B cell (primary cell): ENCODE measurements at regions not wholly inside any gene's neighbourhood (a gene's known extent, or its start where the extent isn't known, plus 50 kb on each side); places are given as distances from the start of the nearest gene placed in this dataset.
"Not testable (repeated sequence)": the region's sequence is repeated elsewhere in the genome, so short reads cannot be mapped to it uniquely, and the experiment has no call there.

Experiments used
- ATAC-seq: fragments of 200-7000 bp; cut with Tn5 transposase; one replicate; pipeline ENCODE4 v1.10.0; 2021; ENCODE audit warnings: low read depth, mild to moderate bottlenecking, moderate number of reproducible peaks, moderate library complexity
- CTCF ChIA-PET: fragments of 350-600 bp; sonication (Branson Sonifier 250); formaldehyde crosslinking; loops from one replicate; lab custom pipeline; 2021; ENCODE audit warnings: antibody characterized with exemption, inconsistent platforms; lab: Charles Lee
- POLR2A ChIA-PET: fragments of 350-600 bp; sonication (Branson Sonifier 250); formaldehyde crosslinking; loops from one replicate; lab custom pipeline; 2021; ENCODE audit warnings: antibody characterized with exemption; lab: Charles Lee
- DNase-seq: peaks from one replicate; pipeline ENCODE4 v3.0.0; 2013
- H2AFZ ChIP-seq: 2 replicates; pipeline ENCODE4 v1.6.1; 2012; ENCODE audit warnings: mild to moderate bottlenecking, low read depth, low read length; ENCODE audit not compliant: insufficient read depth, poor library complexity, severe bottlenecking
- H3K27ac ChIP-seq, 2 donors: 1 replicate in 1 of 2; 2 replicates in 1 of 2; pipeline ENCODE4 v1.5.1; 2012 to 2013; ENCODE audit warnings: low read length in 2 of 2, mild to moderate bottlenecking in 2 of 2, moderate library complexity in 1 of 2
- H3K27me3 ChIP-seq, 4 experiments: fragments of 200-600 bp in 1 of 4; sonication (generic) in 1 of 4; replicated peaks in 1 of 4; 1 replicate in 2 of 4; 2 replicates in 2 of 4; pipeline versions ENCODE4 v1.6.1 to v1.7.0; 2013 to 2016; ENCODE audit warnings: low read length in 3 of 4, mild to moderate bottlenecking in 2 of 4, mixed read lengths in 1 of 4, moderate library complexity in 1 of 4; ENCODE audit not compliant: insufficient read depth in 4 of 4, control insufficient read depth in 3 of 4; ENCODE audit errors: control extremely low read depth in 1 of 4
- H3K36me3 ChIP-seq, 2 experiments: replicated peaks in 1 of 2; 1 replicate in 1 of 2; 2 replicates in 1 of 2; pipeline versions ENCODE4 v1.6.1 to v1.7.1; 2013; ENCODE audit warnings: low read length in 1 of 2; ENCODE audit not compliant: insufficient read depth in 2 of 2, control insufficient read depth in 1 of 2; ENCODE audit errors: control extremely low read depth in 1 of 2, extremely low read depth in 1 of 2
- H3K4me1 ChIP-seq, 2 donors: fragments of 200-600 bp in 1 of 2; sonication (generic) in 1 of 2; 1 replicate in 1 of 2; 2 replicates in 1 of 2; pipeline versions ENCODE4 v1.5.1 to v1.6.1; 2013 to 2017; ENCODE audit warnings: low read length in 2 of 2; ENCODE audit not compliant: control insufficient read depth in 2 of 2, insufficient read depth in 2 of 2
- H3K4me2 ChIP-seq: replicated peaks from 2 replicates; pipeline ENCODE3; 2012; ENCODE audit warnings: mild to moderate bottlenecking, low read depth, low read length; ENCODE audit not compliant: poor library complexity, severe bottlenecking
- H3K4me3 ChIP-seq, 5 experiments: fragments of 200-600 bp in 1 of 5; sonication (generic) in 1 of 5; 1 replicate in 3 of 5; 2 replicates in 2 of 5; pipeline versions ENCODE4 v1.5.1 to v1.7.0; 2011 to 2016; ENCODE audit warnings: low read length in 4 of 5, mild to moderate bottlenecking in 4 of 5, low read depth in 2 of 5, control low read depth in 1 of 5, moderate library complexity in 1 of 5; ENCODE audit not compliant: insufficient read depth in 1 of 5; ENCODE audit errors: control extremely low read depth in 1 of 5, extremely low read depth in 1 of 5
- H3K79me2 ChIP-seq: fragments of 200-600 bp; sonication (generic); one replicate; pipeline ENCODE4 v1.6.0; 2016; ENCODE audit warnings: low read length; ENCODE audit not compliant: control insufficient read depth, insufficient read depth
- H3K9ac ChIP-seq: fragments of 200-600 bp; sonication (generic); 2 replicates; pipeline ENCODE4 v1.6.1; 2017; ENCODE audit warnings: mild to moderate bottlenecking, low read length, moderate library complexity
- H3K9me3 ChIP-seq, 3 donors: one replicate each; pipeline versions ENCODE4 v1.6.1 to v1.7.1; 2013; ENCODE audit warnings: low read length in 2 of 3; ENCODE audit not compliant: control insufficient read depth in 2 of 3, insufficient read depth in 1 of 3; ENCODE audit errors: control extremely low read depth in 1 of 3
- H4K20me1 ChIP-seq: 2 replicates; pipeline ENCODE4 v1.6.0; 2012; ENCODE audit warnings: mild to moderate bottlenecking, low read length; ENCODE audit not compliant: insufficient read depth, control insufficient read depth, poor library complexity, severe bottlenecking
- H3K27ac Mint-ChIP-seq: one replicate; pipeline ENCODE4 v1.8.0; 2021; ENCODE audit warnings: mixed read lengths
- H3K27me3 Mint-ChIP-seq: one replicate; pipeline ENCODE4 v1.8.0; 2021; ENCODE audit warnings: mixed read lengths
- H3K4me1 Mint-ChIP-seq: one replicate; pipeline ENCODE4 v1.8.0; 2021; ENCODE audit warnings: mixed read lengths
- H3K4me3 Mint-ChIP-seq: one replicate; pipeline ENCODE4 v1.8.0; 2021; ENCODE audit warnings: mixed read lengths
- H3K9me3 Mint-ChIP-seq: one replicate; pipeline ENCODE4 v1.8.0; 2022; ENCODE audit warnings: mixed read lengths; ENCODE audit not compliant: insufficient read depth
- CTCF ChIP-seq: fragments of 200-600 bp; IDR thresholded peaks from one replicate; pipeline ENCODE4 v1.8.0; 2022; ENCODE audit warnings: antibody characterized with exemption, mild to moderate bottlenecking
- EZH2 ChIP-seq: IDR thresholded peaks from 2 replicates; pipeline ENCODE4 v1.6.1; 2012; ENCODE audit warnings: borderline replicate concordance, low read depth, mild to moderate bottlenecking, moderate library complexity, low read length; ENCODE audit not compliant: insufficient read depth, poor library complexity, severe bottlenecking
- WGBS: methylation state at CpG from one replicate; pipeline ENCODE4 v1.1.5; 2013; ENCODE audit warnings: missing lambda C conversion rate; ENCODE audit not compliant: insufficient coverage; 5-methylcytosine and 5-hydroxymethylcytosine counted together
- intact Hi-C: fragments of 100-400 bp; cut with micrococcal nuclease; formaldehyde crosslinking; loops from one replicate; pipeline ENCODE4 v1.10.0; 2022

- Mint-ChIP-seq H3K9me3 (peaks cover 4% of the 10 kb centered on the region), H3K27ac (no peak overlapping the region), H3K4me3 (no peak overlapping the region), H3K27me3 (peaks cover 11% of the 10 kb centered on the region), H3K4me1 (no peaks in the 10 kb centered on the region)
- H3K27ac ChIP-seq, result no peak overlapping the region
- no peaks in the 10 kb centered on the region for H3K27me3 ChIP-seq
- ATAC-seq (no peak), DNase-seq (no peak)
- H3K9ac ChIP-seq, result no peak overlapping the region
- CTCF ChIA-PET, result interaction anchor here (0.7 kb wide), 1 partner anchor 85 kb away, joined by 5 read pairs; no protein-coding TSS in a partner anchor
- no peak overlapping the region for H2AFZ ChIP-seq
- no peaks in the 10 kb centered on the region for H4K20me1 ChIP-seq
- 29% methylated on average over 1 of the region's 3 CpGs for WGBS
- H3K79me2 ChIP-seq, result no peaks in the 10 kb centered on the region
- intact Hi-C loops, result no loop called here
- peaks cover 0 to 4% (median 0%) of the 10 kb centered on the region in 3 donors for H3K9me3 ChIP-seq
- TF ChIP-seq EZH2, result no peak
- TF ChIP-seq CTCF, result no peak
- no peaks in the 10 kb centered on the region for H3K36me3 ChIP-seq
- no peak overlapping the region for H3K4me2 ChIP-seq
- H3K4me3 ChIP-seq, result no peak overlapping the region
- POLR2A ChIA-PET, result no interaction called here
- H3K4me1 ChIP-seq, result no peaks in the 10 kb centered on the region
Observed at GRCh38 chr17:72472106-72472505, 351.3 kb downstream of the SOX9 start.

GRCh38 chr17:72472853-72473390 is 352.1 kb downstream of the SOX9 start:
- intact Hi-C loops, DNase-seq, H4K20me1 ChIP-seq, H3K27ac ChIP-seq, H3K4me3 ChIP-seq, H3K9ac ChIP-seq, H3K27me3 ChIP-seq, H3K4me1 ChIP-seq, H3K79me2 ChIP-seq, H3K4me3 Mint-ChIP-seq, H3K4me1 Mint-ChIP-seq, H3K36me3 ChIP-seq, CTCF ChIA-PET, H3K9me3 Mint-ChIP-seq, ATAC-seq, H3K27ac Mint-ChIP-seq, POLR2A ChIA-PET, H2AFZ ChIP-seq, H3K4me2 ChIP-seq: not testable (repeated sequence)
- peaks cover 0 to 11% (median 0%) of the 10 kb centered on the region in 3 donors for H3K9me3 ChIP-seq
- WGBS, result no CpG with 5 or more reads among the region's 4 CpGs
- H3K27me3 Mint-ChIP-seq, result peaks cover 13% of the 10 kb centered on the region
